HG02623 (cell line): ENCODE measurements at regions not wholly inside any gene's neighbourhood (a gene's known extent, or its start where the extent isn't known, plus 50 kb on each side); places are given as distances from the start of the nearest gene placed in this dataset.

ENCODE experiments used
- ATAC-seq: cut with Tn5 transposase; IDR thresholded peaks from one replicate; pipeline ENCODE4 v1.9.1; 2021; ENCODE audit warnings: moderate library complexity; ENCODE audit not compliant: unreplicated experiment

DNA sequence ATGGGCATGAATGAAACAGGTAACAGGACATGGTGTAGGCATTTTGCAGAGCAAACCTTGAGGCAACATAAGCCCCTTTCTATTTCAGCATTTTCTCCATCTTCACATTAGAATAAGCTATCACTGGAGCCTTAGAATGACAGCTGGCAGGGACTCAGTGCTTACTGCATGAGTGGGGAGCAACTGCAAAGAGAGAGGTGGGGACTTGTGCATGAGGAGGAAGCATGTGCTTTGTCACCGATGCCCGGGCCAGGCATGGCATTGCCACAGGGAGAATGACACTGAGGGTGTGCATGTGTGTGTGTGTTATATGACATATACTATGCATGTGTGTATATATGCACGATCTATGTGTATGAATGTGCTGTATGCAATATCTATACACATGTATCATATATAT lies 258.2 kb upstream of the RAB6C start:
- no peak for ATAC-seq

DNA sequence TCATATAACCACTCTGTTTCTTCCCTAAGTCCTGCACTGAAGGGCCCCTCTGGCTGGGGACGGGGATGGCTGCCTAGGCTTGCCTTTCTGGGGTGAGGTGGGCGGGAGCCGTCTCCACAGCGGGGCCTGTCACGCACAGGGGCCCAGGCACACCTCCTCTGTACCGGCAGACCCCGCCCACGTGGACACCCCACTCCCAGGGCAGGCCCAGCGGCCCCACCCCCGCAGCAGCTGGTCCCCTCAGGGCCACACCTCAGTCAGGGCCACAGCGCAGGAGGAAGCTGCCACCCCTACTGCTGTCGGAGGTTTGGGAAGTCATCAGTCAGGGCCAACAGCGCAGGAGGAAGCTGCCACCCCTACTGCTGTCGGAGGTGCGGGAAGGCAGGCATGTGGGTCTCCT lies 257.6 kb upstream of the RAB6C start:
- no peak for ATAC-seq

DNA sequence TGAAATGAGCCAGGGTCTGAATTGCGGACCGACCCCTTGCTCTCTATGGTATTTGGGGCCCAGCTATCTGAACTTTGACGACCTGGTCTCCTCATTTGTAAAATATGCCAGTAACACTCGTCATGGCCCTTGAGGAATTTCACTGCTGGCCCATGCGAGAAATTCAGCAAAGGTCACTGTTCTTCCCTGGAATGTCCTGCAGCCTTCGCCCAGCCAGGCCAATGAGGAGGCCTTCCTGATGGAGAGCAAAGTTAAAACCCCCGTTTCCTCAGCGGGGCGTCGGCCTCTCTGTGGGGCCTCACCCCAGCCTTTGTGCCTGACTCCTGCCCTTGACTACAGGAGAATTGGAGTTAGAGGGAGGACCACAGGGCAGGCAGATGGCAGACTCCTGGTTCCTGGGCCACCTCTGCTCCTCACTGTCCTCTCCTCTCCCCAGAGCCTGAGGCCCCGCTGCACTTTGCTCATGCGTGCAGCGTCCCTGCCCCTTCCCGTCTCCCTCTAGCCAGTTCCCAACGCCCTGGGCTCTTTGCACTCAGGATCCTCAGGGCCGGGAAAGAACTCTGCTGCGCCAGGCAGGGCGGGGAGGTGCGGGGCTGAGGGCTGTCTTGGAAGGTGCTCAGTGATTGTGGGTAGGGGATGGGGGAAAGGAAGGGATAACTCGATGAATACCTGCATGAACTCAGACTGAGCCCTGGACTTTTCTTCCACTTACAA lies 257.0 kb upstream of the RAB6C start:
- ATAC-seq, result no peak

DNA sequence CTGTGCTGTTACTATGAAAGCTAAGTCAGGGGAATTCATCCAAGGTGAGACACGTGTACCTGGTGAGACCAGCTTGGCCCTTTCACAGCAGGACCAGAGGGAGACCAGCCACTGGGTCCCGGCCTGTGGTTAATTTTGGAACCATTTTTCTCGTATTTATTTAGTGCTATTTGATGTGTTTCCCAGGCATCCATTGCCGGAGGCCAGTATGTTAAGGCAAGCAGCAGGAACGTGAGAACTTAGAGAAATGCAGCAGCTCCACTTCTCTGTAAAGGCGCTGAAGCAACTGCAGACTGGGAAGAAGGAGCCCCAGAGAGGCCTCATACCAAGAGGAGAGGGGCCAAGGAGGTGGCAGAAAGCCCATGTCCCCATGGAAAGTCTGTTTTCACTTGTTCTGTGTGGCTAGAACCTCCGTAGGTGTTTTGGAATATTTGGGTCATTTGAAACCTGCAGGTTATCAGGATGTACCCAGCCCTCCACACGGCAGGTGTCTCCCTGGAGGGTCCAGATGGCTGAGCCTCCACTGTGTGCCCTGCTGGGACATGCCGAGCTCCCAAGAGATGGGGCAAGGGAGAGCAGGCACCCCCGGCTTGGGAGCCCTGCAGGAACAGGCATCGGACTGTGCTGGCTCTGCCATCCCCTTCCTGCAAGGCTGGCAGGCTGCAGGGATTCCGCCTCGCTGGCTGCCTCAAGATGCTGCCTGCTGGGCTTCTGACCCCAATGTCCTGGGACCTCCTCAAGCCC lies 256.0 kb upstream of the RAB6C start:
- no peak for ATAC-seq

DNA sequence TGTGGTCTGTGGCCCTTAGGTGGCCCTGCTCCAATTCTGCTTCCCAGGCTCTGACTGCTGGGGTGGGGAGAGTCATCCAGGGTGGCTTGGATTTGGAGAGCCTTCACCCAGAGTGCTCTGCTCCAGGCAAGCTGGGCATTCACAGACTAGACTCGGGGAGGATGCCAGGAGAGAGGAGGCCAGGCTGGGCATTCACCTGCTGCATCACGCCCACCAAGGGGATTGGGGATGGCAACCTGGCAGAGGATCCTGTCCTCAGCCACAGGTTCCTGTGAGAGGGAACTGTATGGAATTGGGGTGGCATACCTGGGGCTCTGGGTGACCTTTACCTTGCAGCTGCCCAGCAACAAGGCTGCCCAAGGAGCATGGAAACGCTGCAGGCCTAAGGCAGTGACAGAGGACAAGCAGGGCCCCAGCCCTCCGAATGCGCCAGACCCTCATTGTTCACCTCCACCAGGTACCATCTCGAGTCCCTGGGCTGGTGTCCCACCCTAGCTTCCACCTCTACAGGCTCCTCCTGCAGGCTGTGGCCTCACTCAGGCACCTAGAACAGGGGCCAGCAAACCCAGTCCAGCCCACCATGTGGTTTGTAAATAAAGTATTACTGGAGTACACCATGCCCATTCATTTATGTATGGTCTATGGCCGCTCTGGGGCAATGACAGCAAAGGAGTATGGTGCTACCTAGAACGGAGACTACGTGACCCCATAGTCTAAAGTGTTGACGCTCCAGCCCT lies 255.3 kb upstream of the RAB6C start:
- no peak for ATAC-seq

DNA sequence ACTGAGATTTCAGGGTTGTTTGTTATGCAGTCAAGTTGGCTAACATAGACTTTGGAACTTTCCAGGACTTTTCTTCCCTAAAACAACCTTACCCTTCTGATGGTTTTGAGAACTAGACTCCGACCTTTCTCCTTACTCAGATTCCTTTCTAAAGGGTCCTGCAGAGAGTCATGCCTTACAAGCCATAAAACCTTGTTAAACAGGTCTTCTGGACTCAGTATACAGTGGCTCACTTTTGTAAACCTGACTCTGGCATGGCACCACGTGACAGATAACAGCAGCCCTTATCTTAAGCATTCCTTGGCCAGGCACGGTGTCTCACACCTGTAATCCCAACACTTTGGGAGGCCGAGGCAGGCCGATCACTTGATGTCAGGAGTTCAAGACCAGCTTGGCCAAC lies 253.2 kb upstream of the RAB6C start:
- no peak for ATAC-seq

DNA sequence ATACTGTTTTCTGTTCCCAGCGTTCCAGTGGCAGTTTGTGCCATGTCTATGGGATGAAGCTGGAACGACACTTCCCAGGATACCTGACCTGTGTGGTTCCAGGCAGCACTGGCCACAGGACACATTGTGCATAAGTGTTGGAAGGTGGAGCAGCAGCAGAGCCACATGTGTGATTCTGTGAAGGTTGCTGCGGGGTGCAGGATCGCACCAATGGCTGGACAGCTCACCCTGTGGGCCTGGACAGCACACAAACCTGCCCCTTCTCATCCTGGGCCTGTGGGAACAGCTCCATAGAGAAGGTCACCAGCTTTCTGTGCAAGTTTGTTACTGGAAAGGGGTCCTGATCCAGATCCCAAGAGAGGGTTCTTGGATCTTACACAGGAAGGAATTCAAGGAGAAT lies 252.2 kb upstream of the RAB6C start:
- no peak for ATAC-seq

DNA sequence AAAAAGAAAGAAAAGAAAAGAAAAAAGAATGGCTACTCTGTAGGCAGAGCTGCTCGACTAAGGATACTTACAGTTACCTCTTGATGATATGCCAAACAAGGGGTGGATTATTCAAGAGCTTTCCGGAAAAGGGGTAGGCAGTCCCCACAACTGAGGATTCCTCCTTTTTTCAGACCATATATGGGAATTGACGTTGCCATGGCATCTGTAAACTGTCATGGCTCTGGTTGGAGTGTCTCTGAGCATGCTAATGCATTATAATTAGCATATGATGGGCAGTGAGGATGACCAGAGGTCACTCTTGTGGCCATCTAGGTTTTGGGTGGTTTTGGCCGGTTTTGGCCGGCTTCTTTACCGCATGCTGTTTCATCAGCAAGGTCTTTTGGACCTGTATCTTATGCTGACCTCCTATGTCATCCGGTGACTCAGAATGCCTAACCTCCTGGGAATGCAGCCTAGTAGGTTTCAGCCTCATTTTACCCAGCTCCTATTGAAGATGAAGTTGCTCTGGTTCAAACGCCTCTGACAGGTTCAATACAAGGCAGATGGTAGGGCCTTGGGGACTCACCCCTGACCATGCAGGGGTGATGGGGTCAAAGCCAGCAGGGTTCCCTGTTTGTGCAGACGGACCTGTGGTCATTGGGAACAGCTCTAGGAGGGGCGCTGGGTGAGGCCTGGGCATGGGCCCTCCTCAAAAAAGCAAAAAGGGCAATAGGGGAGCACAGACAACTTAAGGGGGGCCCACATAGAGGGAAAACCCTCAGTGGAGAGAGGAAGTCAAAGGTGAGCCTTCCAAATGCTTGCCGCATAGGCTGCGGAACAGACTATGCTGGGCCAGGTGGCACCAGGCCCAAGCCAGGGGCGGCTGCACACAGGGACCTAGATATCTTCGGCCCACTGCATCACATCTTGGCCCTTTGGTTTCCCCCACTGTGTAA lies 251.2 kb upstream of the RAB6C start:
- ATAC-seq, result no peak

DNA sequence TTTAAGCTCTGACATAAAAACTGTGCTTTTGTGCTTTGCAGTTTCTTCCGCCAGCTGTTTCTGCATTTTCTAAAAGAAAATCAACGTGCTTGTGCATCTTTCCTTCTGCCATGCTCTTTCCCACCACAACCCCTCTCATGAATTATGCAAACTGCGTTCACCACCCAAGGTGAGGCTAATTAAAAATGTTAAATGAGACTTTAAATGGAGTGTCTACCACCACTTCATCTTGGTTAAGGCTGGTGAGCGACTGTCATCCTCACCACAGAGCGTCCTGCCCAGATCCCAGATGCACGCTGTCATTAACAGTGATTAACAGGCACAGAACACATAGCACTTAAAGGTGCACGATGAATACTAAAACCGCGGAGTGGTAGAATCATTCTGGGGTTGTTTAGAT lies 250.5 kb upstream of the RAB6C start:
- ATAC-seq, result no peak

DNA sequence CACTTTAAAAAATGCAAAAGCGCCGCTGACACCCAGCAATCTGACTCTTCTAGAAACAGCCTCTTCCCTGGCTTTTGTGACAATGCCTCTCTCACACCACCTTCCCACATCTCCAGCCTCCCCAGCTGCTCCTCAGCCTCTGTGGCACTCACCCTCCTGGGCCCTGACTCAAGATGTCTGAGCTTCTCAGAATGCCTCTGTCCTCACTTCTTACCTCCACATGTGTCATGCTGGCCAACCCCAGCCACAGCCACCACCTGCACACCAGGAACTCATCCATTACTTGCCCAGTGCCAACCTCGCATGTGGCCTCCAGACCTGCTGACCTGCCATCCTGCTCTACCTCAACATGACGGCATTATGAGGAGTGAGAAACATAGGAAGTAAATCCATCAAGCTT lies 249.8 kb upstream of the RAB6C start:
- ATAC-seq, result no peak

DNA sequence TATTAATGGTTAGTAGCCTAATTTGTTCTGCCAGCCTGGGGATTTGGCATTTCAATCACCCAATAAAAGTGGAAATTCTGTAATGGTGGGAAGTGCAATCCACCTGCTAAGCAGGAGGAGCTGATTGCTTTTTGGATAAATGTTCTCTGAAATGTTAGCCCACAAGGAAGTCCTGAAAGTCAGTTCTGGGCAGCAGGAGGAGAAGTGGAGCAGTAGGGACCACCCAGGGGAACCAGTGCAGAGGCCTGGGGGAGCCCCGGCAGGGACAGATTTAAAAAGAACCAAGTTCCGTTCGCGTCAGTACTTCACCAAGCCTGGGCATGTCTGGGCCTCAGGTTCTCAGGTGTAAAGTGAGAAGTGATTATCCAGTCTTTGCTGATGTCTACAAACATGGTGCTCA lies 248.5 kb upstream of the RAB6C start:
- ATAC-seq, result no peak

DNA sequence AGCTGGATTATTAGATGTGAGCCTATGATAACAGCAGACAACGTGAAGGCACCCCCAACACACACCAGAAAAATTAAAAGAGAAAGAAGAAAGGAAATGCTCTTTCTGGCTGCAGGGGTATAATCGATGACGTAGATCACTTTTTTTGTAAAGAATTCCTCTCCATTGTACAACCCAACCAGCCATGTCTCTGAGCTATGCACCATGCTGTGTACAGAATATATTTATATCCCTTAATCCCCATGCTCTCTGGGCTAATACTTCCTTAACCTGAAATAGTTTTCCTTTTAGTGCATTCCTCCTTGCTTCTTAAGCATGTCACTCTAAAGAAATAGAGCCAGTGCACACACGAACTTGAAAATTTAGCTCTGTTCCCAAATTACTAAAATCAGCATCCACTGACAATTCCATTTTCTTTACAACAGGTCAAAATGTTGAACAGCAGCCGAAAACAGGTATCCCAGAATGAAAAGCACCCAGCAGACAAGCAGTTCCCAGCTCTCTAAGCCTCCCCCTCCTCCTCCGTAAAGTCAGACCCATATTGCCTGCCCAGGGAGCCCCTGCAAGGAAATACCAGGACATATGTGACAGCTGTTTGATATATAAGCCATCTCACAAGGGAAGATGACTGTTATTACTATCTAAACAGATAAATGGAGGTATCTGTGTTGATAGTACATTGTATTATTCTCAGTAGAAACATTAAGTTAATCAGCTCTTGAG lies 247.4 kb upstream of the RAB6C start:
- no peak for ATAC-seq

DNA sequence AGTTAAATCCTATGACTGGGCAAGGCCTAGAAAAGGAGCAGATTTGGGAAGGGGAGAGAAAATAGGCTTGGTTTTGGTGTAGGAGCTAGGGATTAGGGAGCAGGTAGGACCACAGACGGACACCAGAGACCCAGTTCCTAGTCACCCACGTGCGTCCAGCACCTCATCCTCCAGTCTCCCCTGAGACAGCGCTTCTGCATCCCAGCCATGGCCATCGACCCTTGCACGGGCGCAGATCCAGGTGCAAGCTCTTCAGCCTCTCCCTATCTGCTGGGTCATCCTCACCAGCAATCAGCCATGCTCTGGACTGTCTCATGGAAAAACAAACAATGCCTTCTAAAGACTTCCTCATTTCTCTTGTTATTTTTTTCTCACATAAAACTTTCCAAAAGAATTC lies 246.8 kb upstream of the RAB6C start:
- ATAC-seq, result no peak

DNA sequence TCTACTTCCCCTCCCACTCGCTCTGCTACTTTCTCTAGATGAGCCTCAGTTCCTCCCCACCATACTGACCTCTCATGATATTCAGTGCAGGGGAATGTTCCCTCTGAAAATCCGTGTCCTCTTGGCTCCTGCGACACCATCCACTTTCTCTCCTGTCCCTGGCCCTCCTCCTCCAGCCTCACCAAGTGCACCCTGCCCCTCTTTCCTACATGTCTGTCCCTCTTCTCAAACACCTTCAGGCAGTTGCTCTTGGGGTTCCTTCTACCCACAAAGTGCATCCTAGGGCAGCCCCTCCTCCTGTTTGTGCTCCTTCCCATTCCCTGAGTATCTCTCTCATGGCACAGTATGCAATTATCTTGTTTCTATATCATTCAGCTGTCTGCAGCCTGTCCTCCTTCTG lies 246.4 kb upstream of the RAB6C start:
- no peak for ATAC-seq

DNA sequence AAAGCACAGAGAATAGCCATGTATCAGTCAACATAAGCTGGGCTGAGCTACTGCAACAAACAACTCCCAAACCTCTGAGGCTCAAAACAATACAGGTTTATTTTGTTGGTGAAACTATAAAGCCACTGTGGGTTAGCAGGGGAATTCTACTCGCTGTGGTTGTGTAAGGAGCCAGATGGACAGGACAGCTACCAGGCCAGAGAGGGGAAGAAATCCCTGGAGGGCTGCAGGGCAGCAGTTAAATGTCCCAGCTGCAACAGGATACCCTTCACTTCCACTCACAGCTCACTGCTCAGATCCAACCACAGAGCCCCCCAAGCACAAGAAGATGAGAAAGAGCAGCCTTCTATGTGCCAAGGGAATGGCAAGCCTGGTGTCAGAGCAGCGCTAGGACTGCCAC lies 245.9 kb upstream of the RAB6C start:
- no peak for ATAC-seq

DNA sequence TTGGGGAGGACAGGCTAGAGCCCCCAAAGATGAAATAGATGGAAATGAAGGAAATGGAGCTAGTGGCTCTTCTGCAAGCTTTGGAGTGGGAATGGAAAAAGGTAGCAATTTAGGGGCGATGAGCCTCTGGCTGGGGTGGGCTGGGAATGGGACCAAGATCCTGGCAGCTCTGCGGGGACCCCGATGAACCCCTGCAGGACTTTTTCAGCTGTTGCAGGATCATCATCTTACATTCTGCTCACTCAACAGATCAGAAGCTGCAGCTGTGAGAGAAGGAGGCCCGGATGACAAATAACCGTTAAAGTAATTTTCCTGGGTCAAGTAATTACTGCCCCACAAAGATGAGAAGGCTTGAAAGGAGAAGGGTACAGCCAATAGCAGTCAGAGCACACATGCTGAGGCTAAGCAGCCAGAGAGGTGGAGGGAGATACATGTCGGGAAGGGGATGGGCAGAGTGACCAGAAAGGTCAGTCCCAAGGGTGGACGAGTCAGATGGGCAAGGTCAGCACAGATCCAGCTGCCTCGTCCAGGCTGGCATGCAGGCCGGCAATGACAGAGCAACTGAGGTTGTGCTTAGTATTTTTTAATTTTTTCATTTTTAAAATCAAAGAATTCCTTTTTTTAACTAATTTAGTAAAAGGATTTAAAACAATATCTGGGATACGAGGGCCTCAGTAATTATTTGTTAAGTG lies 245.0 kb upstream of the RAB6C start:
- ATAC-seq, result no peak

DNA sequence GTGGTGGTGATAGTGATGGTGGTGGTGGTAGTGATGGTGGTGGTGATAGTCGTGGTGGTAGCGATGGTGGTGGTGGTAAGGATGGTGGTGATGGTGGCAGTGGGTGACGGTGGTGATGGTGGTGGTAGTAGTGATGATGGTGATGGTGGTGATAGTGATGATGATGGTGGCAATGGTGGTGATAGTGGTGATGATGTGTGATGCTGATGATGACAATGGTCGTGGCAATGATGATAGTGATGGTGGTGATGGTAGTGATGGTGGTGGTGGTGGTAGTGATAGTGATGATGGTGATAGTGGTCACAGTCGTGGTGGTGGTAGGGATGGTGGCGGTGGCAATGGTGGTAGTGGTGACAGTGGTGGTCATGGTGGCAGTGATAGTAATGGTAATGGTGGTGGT lies 243.9 kb upstream of the RAB6C start:
- no peak for ATAC-seq

DNA sequence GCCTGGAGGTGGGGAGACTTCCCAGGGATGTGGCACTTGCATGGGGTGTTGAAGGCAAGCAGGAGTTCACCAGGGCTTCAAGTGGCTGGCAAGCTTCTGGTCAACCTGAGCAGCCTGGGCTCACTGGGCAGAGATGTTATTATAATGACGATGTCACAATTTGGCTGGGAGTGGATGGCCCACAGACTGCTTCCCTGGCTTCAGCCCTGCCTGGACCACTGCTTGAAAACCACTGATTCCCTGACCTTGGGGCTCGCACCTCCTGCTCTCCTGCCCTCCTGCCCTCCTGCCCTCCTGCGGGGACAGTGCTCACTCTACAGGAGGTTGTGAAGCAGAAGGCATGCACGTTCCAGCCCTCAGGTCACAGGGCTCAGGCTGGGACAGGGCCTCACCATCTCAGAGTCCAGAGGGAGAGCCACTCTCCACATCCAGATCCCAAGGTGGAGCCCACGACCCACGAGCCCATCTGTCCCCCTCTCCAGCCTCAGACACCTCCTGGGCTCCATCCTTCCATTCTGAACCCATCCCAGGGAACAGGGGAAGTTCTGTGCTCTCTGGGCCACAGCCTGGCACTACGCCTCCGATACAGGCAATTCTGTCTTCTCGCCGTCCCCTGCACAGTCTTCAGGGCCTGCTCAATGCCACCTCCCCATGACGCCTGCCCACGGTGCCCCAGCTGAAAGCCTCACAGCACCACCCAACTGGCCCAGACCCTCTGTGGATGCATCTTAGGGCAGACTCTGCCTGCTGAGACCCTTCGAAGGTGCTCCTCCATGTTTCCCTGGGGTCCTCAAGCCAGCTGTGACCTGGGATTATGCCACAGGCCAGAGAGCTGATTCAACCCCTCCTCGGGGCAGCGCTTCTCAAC lies 241.6 kb upstream of the RAB6C start:
- no peak for ATAC-seq

DNA sequence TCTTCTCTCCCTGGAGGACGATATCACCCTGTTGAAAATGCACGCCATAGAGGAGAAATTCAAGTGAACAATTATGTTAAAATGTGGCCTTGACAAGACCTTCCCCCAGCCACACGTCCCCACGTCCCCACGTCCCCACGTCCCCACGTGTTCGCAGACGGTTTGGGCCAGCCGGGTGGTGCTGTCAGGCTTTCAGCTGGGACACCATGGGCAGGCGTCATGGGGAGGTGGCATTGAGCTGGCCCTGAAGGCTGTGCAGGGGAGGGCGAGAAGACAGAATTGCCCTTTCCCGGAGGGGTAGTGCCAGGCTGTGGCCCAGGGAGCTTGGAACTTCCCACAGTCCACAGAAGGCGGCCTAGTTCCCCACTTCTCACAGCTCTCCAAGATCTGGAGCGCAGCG lies 240.7 kb upstream of the RAB6C start:
- ATAC-seq, result no peak
